SK-N-MC (cell line): ENCODE measurements at regions not wholly inside any gene's neighbourhood (a gene's known extent, or its start where the extent isn't known, plus 50 kb on each side); places are given as distances from the start of the nearest gene placed in this dataset.

Experiments
- DNase-seq: peaks from one replicate; pipeline ENCODE4 v3.0.0-alpha.2; 2011; ENCODE audit warnings: low read depth, low spot score
- H3K27ac ChIP-seq: fragments of 200-600 bp; sonication (generic); 2 replicates; pipeline ENCODE4 v1.5.1; 2016; ENCODE audit warnings: mixed run types
- H3K36me3 ChIP-seq: fragments of 200-600 bp; sonication (generic); 2 replicates; pipeline ENCODE4 v1.6.1; 2017; ENCODE audit warnings: antibody characterized with exemption, low read length, mixed read lengths; ENCODE audit not compliant: insufficient read depth
- H3K4me3 ChIP-seq: fragments of 200-600 bp; sonication (generic); 2 replicates; pipeline ENCODE4 v1.5.1; 2016
- H3K9ac ChIP-seq: fragments of 200-600 bp; sonication (generic); 2 replicates; pipeline ENCODE4 v1.8.0; 2017; ENCODE audit warnings: mixed run types, mixed read lengths; ENCODE audit not compliant: insufficient read length
- H3K9me3 ChIP-seq: fragments of 200-600 bp; sonication (generic); 2 replicates; pipeline ENCODE4 v1.6.1; 2017; ENCODE audit warnings: low read depth, mild to moderate bottlenecking, antibody characterized with exemption, low read length, moderate library complexity, mixed read lengths
- EZH2 ChIP-seq: fragments of 200-600 bp; sonication (generic); IDR thresholded peaks from one replicate; pipeline ENCODE4 v1.6.1; 2017; ENCODE audit warnings: antibody characterized with exemption
- FOXP2 ChIP-seq: optimal IDR thresholded peaks from 2 replicates; pipeline ENCODE3; 2011; ENCODE audit warnings: mild to moderate bottlenecking, moderate library complexity; ENCODE audit not compliant: insufficient read depth; ENCODE audit errors: extremely low read length, control extremely low read depth
- POLR2AphosphoS5 ChIP-seq: IDR thresholded peaks from 2 replicates; pipeline ENCODE4 v1.6.1; 2012; ENCODE audit warnings: mild to moderate bottlenecking, low read depth, low read length, borderline replicate concordance

GRCh38 chr6:90413867-90414266 is 117.2 kb upstream of the BACH2 start:
- H3K27ac ChIP-seq, result no peak overlapping the region
- H3K36me3 ChIP-seq, result no peaks in the 10 kb centered on the region
- DNase-seq, result no peak
- TF ChIP-seq EZH2 (no peak), FOXP2 (no peak), POLR2AphosphoS5 (no peak)
- peak overlapping the region; percentile 33; the same call in 1 of the 2 replicates for H3K4me3 ChIP-seq
- H3K9me3 ChIP-seq, result no peaks in the 10 kb centered on the region
- H3K9ac ChIP-seq, result no peak overlapping the region

- no peak overlapping the region for H3K27ac ChIP-seq
- peak overlapping the region; percentile 33; the same call in 1 of the 2 replicates for H3K4me3 ChIP-seq
- H3K36me3 ChIP-seq, result no peaks in the 10 kb centered on the region
- no peaks in the 10 kb centered on the region for H3K9me3 ChIP-seq
- no peak overlapping the region for H3K9ac ChIP-seq
- DNase-seq, result no peak
- TF ChIP-seq POLR2AphosphoS5 (no peak), FOXP2 (no peak), EZH2 (no peak)
Measured at GRCh38 chr6:90413396-90413795, 116.8 kb upstream of the BACH2 start.

- no peaks in the 10 kb centered on the region for H3K9me3 ChIP-seq
- DNase-seq, result no peak
- no peak overlapping the region for H3K9ac ChIP-seq
- no peaks in the 10 kb centered on the region for H3K36me3 ChIP-seq
- no peak overlapping the region for H3K27ac ChIP-seq
- TF ChIP-seq EZH2 (no peak), POLR2AphosphoS5 (no peak)
- H3K4me3 ChIP-seq, result no peak overlapping the region
Measured at GRCh38 chr6:90412538-90413369, 116.1 kb upstream of the BACH2 start.

GRCh38 chr6:90411292-90411781 is 114.7 kb upstream of the BACH2 start:
- Histone ChIP-seq H3K36me3 (no peaks in the 10 kb centered on the region), H3K9ac (no peak overlapping the region), H3K9me3 (no peaks in the 10 kb centered on the region), H3K4me3 (no peak overlapping the region), H3K27ac (no peak overlapping the region)
- no peak for DNase-seq
- TF ChIP-seq FOXP2, result no peak
- TF ChIP-seq POLR2AphosphoS5, result no peak
- no peak for TF ChIP-seq EZH2

- H3K4me3 ChIP-seq, result no peak overlapping the region
- H3K27ac ChIP-seq, result no peak overlapping the region
- no peaks in the 10 kb centered on the region for H3K9me3 ChIP-seq
- no peak overlapping the region for H3K9ac ChIP-seq
- no peak for DNase-seq
- TF ChIP-seq FOXP2 (no peak), EZH2 (no peak), POLR2AphosphoS5 (no peak)
- H3K36me3 ChIP-seq, result no peaks in the 10 kb centered on the region
Measured at GRCh38 chr6:90409700-90410099, 113.1 kb upstream of the BACH2 start.

GRCh38 chr6:90406957-90407356 is 110.3 kb upstream of the BACH2 start:
- no peak for TF ChIP-seq POLR2AphosphoS5
- TF ChIP-seq EZH2, result no peak
- no peak for TF ChIP-seq FOXP2
- Histone ChIP-seq H3K9me3 (no peaks in the 10 kb centered on the region), H3K27ac (no peak overlapping the region), H3K9ac (no peak overlapping the region), H3K36me3 (no peaks in the 10 kb centered on the region), H3K4me3 (no peak overlapping the region)
- DNase-seq, result no peak

GRCh38 chr6:90406142-90406794 is 109.6 kb upstream of the BACH2 start:
- H3K9ac ChIP-seq, result no peak overlapping the region
- TF ChIP-seq EZH2 (no peak), FOXP2 (no peak), POLR2AphosphoS5 (no peak)
- H3K27ac ChIP-seq, result no peak overlapping the region
- DNase-seq, result no peak
- no peak overlapping the region for H3K4me3 ChIP-seq
- H3K9me3 ChIP-seq, result no peaks in the 10 kb centered on the region
- H3K36me3 ChIP-seq, result no peaks in the 10 kb centered on the region

- DNase-seq, result no peak
- Histone ChIP-seq H3K27ac (no peak overlapping the region), H3K36me3 (no peaks in the 10 kb centered on the region), H3K4me3 (no peak overlapping the region), H3K9me3 (no peaks in the 10 kb centered on the region), H3K9ac (no peak overlapping the region)
- no peak for TF ChIP-seq FOXP2
- no peak for TF ChIP-seq EZH2
- TF ChIP-seq POLR2AphosphoS5, result no peak
Measured at GRCh38 chr6:90403489-90404381, 107.1 kb upstream of the BACH2 start.
